22Rv1 (cell line): ENCODE measurements at regions not wholly inside any gene's neighbourhood (a gene's known extent, or its start where the extent isn't known, plus 50 kb on each side); places are given as distances from the start of the nearest gene placed in this dataset.

Experiments
- ZFX ChIP-seq: fragments of 450-650 bp; IDR thresholded peaks from 2 replicates; pipeline ENCODE4 v1.6.1; 2017; ENCODE audit warnings: antibody characterized with exemption, borderline replicate concordance
- TF ChIP-seq, protein P1 (sequence below): fragments of 450-650 bp; IDR thresholded peaks from 2 replicates; pipeline ENCODE4 v1.5.1; 2017; ENCODE audit warnings: mild to moderate bottlenecking

DNA sequence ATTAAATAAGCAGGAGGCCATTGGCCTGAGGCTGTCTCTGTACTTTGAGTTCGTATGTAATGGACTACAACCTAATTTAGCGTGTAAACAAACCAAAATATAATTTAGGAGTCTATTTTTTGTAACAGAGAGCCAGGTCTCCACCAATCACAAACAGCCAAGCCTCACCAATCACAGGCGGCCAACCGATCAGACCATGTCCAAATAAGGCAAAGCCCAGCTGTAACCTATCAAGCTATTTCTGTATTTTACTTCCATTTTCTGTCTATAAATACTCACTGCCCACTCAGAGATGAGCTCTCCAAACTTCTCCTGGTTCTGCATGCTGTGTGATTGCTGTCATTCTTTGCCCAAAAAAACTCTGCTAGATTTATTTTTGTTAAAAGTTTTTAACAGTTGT lies 322.7 kb downstream of the NPIPA8 start:
- TF ChIP-seq, protein P1, sequence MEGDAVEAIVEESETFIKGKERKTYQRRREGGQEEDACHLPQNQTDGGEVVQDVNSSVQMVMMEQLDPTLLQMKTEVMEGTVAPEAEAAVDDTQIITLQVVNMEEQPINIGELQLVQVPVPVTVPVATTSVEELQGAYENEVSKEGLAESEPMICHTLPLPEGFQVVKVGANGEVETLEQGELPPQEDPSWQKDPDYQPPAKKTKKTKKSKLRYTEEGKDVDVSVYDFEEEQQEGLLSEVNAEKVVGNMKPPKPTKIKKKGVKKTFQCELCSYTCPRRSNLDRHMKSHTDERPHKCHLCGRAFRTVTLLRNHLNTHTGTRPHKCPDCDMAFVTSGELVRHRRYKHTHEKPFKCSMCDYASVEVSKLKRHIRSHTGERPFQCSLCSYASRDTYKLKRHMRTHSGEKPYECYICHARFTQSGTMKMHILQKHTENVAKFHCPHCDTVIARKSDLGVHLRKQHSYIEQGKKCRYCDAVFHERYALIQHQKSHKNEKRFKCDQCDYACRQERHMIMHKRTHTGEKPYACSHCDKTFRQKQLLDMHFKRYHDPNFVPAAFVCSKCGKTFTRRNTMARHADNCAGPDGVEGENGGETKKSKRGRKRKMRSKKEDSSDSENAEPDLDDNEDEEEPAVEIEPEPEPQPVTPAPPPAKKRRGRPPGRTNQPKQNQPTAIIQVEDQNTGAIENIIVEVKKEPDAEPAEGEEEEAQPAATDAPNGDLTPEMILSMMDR: no peak
- no peak for TF ChIP-seq ZFX
